Endometrium (tissue), 2 donors: ENCODE measurements at regions not wholly inside any gene's neighbourhood (a gene's known extent, or its start where the extent isn't known, plus 50 kb on each side); places are given as distances from the start of the nearest gene placed in this dataset.
"Not testable (repeated sequence)": the region's sequence is repeated elsewhere in the genome, so short reads cannot be mapped to it uniquely, and the experiment has no call there.

Source experiments
- FAIRE-seq: peaks from 2 replicates; lab custom pipeline; 2012; peaks lifted over from hg19 to GRCh38; lab: Jason Lieb, UNC
- donor health status: control.
- donor health status: control.

DNA sequence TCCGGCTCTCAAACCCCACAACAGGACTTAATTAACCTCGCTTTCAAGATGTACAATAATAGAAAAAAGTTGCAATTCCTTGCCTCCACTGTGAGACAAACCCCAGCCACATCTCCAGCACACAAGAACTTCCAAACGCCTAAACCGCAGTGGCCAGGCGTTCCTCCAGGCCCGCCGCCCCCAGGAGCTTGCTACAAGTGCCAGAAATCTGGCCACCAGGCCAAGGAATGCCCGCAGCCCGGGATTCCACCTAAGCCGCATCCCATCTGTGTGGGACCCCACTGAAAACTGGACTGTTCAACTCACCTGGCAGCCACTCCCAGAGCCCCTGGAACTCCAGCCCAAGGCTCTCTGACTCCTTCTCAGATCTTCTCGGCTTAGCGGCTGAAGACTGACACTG lies 262.5 kb downstream of the SMARCA2 start:
- FAIRE-seq = not testable (repeated sequence)

DNA sequence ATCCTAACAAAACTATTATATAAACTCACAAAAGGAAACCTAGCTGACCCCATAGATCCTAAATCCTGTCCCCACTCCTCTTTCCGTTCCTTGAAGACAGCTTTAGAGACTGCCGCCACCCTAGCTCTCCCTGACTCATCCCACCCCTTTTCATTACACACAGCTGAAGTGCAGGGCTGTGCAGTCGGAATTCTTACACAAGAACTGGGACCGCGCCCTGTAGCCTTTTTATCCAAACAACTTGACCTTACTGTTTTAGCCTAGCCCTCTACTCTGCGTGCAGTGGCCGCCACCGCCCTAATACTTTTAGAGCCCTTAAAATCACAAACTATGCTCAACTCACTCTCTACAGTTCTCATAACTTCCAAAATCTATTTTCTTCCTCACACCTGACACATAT lies 264.0 kb downstream of the SMARCA2 start:
- FAIRE-seq = not testable (repeated sequence)

DNA sequence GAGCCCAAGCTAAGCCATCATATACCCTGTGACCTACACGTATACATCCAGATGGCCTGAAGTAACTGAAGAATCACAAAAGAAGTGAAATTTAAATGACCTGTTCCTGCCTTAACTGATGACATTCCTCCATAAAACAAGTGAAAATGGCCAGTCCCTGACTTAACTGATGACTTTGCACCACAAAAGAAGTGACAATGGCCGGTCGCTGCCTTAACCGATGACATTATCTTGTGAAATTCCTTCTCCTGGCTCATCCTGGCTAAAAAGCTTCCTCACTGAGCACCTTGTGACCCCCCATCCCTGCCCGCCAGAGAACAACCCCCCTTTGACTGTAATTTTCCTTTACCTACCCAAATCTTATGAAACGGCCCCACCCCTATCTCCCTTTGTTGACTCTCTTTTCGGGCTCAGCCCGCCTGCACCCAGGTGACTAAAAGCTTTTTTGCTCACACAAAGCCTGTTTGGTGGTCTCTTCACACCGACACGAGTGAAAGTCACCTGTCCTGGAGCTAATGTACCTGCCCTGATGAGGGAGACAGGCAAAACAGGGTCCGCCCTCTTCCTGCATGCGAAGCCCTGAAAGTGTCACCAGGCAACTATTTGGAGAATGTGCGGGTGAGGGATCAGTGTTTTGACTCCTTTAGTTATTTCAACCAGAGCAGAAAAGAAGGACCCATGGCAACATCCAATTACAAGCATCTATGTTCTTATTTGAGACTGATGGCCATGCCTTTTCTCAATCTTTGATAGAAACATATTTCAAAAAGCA lies 266.1 kb downstream of the SMARCA2 start:
- no peak for FAIRE-seq

DNA sequence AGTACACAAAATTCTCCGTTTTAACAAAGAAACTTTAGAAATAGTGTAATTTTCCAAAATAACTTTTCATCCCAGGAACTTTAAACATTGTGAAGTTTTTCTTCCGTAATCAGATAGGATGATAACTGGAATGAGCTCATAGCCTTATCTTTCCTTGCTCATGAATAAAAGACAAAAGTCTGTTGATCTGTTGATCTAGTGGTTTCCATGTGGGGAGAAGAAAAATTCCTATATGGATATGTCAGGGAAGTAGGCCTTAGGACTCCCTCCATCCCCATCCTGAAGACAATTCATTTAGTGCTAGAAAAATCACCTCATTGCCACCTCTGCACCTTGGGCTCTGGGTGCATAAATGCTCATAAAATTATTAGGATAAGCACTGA lies 266.6 kb downstream of the SMARCA2 start:
- no peak for FAIRE-seq

DNA sequence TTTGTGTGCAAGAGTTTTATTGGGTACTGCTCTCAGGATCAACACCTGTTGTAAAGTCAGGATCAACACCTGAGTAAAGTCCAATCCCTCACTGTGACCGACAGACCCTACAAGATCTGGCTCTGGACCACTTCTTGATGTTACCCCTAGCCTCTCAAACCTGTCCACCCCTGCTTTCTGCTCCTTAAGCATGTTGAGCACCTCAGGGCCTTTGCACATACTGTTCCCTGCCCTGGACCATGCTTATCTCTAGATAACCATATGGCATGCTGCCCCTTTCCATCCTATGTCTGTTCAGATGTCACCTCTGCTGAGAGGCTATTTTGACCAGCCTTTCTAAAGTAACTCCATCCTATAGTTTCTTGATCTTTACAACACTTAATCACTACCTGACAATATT lies 269.6 kb downstream of the SMARCA2 start:
- no peak for FAIRE-seq

DNA sequence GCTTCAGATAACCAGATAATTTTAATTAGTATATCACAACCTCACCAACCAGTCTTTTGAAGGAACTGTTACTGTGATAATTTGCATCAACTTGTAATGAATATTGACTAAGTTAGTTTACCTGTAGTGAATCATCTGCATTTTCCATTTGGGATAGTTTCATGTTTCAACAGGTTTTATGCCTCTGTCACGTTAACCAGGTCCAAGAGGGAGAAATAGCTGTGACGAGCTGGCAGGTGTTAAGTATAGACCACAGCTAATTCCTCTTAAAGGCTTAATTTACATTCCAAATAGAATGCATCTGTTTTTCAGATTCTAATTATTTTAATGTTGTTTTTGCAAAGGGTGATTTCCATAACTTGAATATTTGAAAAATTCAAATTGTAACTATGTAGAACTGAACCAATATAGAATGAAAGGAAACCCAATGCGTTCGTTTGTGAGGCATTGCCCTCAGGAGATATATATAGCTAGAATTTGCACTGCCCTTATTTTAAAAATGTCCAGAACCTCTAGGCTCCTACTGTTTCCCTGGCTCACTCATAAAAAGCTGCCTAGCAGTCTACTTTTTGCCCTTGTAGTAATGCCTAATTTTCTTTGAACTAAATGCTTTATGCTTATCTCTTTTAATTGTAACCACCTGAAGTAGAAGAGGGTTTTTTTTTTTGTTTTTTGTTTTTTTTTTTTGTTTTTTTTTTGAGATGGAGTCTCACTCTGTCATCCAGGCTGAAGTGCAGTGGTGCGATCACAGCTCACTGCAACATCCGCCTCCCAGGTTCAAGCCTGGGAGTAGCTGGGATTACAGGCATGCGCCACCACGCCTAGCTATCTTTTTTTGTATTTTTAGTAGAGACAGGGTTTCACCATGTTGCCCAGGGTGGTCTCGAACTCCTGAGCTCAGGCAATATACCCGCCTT lies 270.5 kb downstream of the SMARCA2 start:
- FAIRE-seq = no peak

DNA sequence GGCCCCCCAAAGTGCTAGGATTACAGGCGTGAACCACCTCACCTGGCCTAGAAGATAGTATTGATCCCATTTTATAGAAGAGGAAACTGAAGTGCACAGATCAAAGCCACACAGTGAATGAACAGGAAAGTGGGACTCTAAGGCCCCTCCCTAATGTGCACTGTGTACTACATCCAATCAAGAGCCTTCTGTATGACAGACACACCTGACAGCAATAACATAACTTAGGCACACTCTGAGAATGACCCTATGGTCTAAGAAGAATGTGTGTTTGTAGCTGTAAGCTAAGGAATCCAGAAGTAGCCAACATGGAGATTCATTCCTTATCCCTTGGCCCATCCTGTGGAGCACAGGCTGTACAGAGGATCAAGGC lies 271.2 kb downstream of the SMARCA2 start:
- no peak for FAIRE-seq

DNA sequence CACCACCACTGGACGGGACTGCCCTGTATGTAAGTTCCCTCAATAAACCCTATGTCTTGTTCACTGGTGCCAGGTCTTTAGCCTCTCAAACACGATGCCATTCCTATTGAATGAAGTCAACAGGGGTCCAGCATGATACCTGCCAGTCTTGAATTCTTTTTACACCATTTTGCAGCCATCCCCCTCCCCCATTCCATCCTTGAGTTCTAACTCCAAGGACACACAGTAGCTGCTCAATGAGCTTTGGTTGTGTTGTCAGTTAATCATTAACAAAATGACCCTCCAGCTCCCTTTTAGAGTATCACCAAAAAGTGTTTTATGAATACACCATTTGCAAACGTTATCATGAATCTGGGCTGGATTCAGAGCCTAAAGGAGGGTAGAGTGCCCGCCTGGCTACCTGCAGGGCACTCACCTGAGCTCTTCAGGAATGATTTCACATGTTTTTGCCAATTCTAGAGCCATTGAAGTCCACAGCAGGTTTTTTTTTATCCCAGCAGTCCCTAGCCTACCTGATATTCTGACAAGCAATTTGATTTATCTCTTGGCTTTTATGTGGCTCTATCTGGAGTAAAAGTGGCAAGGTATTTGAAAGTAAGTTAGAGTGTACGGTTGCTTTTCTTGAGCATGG lies 271.8 kb downstream of the SMARCA2 start:
- no peak for FAIRE-seq

DNA sequence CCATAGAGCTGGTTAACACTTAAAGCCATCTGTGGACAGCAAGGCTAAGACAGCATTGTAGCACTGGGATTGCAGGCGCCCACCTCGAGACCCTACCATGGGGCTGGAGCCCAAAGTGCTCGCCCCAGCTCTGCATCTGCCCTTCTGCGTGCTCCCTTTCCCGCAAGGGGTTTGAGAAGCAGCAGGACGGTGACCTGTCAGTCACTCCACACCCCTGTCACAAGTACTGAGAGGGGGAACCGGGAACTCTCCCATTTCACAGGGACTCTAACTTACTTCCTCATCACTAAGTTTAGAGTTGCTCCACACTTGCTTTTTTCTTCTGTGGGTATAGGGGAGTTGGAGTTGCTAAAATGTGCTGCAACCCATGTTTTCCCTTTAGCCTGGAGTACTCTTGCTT lies 273.2 kb downstream of the SMARCA2 start:
- no peak for FAIRE-seq

DNA sequence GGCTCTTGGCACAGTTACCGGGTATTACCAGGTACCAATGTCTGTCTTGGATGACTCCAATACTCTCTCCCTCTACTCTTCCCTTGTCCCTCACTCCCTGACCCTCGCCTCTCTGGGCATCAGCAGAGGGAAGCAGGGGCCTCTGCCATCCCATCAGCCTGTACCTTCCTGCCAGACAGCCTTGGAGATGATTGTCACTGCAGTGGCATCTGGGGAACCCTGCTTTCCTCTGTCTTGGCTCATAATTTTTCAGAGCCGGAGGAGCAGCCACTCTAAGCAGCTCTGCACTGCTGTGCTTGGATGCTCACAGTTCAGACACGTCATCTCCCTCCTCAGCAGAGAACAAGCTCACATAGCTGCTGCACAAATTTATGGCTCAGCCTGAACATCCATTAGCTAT lies 274.1 kb downstream of the SMARCA2 start:
- FAIRE-seq = no peak

DNA sequence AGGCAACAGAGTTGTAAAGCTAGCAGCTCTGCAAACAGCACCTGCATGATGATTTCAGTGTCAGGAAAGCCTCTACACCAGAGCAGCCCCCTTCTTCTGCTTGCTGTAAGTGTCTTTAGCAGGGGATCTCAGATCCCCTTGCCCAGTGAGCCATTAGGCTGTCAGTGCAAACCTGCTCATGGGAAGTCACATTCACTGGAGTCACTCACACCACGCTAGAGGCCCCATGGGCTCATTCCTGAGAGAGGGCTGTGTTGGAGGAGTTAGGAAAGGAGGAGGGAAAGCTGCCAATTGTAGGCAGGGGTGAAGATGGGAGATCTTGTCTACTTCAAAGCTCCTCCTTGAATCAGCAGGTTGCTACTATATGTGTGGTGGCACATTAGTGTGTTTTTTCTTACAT lies 275.2 kb downstream of the SMARCA2 start:
- FAIRE-seq = no peak

DNA sequence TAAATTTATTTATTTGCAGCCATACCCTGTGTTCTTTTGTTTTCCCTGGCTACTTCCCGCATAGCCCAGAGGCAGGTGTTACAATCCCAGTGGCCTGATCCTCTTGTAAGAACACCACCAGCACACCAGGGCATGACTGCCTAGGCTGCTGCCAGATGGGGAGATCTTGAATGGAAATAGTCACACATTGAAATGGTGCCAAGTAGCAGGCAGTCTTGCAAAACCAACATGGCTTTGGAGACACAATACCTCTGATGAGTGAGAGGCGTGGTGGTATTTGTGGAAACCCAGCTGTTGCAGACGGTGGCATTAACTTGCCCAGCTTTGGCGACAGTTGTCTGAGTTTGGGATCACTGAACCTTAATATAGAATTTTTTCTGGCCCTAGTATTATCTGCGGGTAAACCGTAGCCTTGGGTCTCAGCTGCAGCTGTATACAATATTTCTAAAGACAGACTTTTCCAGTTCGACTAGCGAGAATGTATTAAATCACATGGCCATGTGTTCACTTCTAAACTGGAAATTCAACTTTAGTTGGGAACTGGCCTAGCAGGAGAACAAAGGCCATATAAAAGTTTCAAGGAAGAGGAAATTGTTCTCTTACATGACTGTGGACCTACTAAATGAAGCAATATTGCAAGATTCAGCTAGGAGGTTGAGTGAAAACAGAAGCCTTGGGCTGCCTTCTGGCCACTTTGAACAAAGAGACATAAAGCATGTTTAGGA lies 277.0 kb downstream of the SMARCA2 start:
- FAIRE-seq = peak; percentile 59

DNA sequence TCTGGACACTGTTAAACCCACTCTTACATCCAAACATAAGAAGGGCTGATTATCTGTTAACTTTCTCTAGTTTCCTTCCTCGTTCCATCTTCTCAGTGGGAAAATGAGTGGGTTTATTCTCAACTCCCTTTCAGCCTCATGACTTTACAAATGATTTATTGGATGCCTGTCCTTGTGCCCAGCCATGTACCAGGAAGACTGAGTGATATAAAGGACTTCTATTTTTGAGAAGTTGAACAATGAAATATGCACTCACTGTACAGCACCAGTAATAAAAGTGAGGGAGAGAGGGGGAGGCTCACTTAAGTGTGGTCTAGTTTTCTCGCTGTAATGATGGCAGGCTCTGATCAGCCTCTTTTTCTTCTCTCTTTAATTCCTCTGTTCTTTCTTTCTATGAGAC lies 277.6 kb downstream of the SMARCA2 start:
- FAIRE-seq = no peak

DNA sequence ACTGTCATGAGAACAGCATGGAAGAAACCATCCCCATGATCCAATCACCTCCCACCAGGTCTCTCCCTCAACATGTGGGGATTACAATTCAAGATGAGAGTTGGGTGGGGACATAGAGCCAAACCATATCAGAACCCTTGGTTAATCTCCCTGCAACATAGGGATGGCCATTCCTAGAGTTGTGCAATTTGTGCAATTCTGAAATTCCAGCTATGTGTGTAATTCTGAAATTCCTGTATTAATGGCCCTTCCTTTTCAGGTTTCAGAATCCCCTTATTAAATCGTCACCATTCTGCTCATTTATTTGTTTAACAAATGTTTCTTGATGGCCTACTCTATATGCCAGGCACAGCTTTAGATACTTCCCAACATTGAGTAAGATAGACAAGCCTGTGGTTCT lies 282.6 kb downstream of the SMARCA2 start:
- no peak for FAIRE-seq

DNA sequence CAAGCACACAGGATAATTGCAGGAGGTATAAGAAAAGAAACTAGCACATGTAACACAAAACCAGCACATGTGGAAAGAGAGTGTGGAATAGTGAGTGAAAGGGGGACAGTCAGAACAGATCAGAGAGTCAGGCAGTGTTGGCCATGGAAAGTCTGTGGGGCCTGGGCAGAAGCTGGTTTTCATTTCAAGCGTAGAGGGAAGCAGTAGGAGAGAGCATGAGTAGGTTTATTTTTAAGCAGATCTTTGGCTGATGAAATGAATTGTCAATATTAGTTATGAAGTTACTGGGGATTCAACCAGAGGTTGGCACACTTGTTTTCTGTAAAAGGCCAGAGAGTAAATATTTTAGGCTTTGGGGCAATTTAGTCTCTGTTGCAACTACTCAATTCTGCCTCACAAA lies 283.1 kb downstream of the SMARCA2 start:
- no peak for FAIRE-seq

DNA sequence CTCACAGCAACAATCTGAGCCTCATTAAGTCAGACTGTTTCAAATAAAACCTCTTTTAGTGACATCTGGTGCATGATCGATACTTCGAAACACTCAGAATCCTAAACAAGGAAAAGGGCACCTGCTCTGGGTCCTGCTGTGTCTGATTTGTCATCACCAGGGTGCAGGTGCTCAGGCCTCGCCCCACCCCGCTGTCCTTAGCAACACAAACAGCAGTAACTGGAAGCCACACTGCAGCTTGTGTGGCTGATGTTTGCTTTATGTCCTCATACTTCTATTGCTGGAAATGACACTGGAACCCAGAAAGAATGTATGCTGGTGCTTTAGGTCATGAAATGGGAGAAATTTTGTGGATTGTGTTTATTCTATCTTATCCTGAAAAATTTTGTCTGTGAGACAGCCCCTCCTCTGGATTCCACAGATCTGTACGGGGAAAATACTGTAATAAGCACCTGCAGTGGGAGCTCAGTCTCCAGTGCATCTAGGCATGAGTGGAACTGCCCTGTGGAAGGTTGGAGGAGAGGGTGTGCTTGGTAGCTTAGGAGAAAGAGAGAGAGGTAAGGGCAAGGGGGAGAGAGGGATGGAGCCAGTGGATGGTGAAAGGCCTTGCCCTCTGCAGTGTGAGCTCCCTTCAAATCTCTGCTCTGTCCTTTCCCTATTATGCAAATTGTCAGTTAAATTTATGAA lies 284.2 kb downstream of the SMARCA2 start:
- FAIRE-seq = no peak

DNA sequence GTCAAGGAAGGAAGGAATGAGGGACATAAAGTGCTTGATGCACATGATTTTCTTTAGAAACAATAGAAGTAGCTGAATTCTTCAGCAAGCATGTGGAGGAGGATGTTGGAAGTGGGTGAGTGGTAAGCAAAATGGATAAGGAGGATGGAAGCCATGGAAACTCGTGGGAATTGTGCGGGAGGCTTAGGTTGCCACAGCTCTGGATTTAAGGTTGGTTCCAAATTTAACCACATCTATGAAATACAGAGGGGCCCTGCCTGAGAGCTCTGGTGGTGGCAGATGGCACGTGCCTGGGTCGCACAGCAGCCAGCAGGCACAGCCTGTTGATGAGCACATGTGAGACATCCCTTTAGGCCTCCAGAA lies 284.7 kb downstream of the SMARCA2 start:
- no peak for FAIRE-seq

DNA sequence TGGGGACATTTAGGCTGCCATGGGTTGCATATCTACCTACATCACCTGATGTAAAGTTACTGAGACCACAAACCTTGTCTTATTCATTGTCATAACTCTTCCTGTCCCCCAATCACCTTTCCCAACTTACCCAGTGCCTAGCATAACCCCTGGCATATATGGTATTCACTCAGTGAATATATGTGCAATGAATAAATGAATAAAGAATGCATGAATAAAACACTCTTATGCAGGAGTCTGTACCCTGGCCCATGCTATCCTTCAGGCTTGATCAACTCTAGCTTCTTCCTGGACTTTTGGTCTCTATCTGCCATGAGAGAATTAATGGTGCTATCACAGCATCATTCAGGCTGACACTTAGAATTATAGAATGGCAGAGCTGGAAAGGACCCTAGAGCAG lies 285.2 kb downstream of the SMARCA2 start:
- no peak for FAIRE-seq

DNA sequence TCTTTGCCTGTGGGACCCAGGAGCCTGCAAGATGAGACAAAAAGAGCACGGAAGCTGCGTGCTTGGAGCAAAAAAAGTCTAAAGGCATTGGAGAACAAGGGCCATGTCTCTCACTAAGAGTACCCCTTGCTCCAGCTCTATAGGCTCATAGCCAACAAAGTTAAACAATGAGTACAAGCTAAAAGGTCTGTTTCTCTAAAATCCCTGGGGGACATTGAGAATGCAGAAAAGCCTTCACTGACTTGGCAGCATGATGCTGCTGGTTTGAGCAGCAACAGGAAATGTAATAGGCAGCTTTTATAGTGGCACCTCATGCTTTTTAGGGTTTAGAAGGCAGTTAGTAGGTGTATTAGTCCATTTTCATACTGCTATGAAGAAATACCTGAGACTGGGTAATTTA lies 287.5 kb downstream of the SMARCA2 start:
- FAIRE-seq = no peak

DNA sequence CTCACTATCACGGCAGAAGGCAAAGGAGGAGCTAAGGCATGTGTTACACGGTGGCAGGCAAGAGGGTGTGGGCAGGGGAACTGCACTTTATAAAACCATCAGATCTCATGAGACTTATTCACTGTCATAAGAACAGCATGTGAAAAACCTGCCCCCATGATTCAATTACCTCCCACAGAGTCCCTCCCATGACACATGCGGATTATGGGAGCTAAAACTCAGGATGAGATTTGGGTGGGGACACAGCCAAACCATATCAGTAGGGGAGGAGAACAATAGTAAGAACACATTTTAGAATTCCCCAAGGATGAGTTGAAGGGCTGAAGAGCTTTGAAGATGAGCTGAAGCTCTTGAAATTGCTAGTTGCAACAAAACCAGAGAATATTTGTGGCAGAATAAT lies 287.9 kb downstream of the SMARCA2 start:
- no peak for FAIRE-seq

DNA sequence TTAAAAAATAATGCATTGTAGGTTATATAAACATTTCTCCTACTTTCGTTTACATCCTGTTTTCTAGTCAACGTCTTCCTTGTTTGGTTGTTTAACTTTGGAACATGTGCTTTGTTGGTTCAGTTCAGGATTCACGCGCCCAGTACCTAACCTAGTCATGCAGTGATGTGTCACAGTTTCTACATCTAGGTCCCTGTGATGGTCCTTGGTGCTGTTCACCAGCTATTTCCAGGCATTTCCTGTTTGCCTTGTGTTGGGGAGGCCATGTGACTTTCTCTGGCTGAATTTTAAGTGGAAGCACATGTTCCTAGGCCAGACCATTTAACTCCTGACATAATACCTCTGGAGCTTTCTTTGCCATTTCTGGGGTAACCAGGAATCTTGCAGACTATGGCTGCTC lies 292.3 kb downstream of the SMARCA2 start:
- no peak for FAIRE-seq

DNA sequence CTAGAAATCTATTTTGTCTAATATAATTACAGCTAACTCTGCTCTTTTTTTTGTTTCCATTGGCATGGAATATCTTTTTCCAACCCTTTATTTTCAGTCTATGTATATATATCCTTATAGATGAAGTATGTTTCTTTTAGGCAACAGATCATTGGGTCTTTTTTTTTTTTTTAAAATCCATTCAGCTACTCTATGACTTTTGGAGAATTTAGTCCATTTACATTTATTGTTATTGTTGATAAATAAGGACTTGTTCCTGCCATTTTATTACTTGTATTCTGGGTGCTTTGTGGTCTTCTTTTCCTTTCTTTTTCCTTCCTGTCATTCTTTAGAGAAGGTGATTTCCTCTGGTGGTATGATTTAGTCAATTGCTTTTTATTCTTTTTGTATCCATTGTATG lies 296.8 kb downstream of the SMARCA2 start:
- FAIRE-seq = no peak
